ENCODE measurements at regions not wholly inside any gene's neighbourhood (a gene's known extent, or its start where the extent isn't known, plus 50 kb on each side); places are given as distances from the start of the nearest gene placed in this dataset.

- Histone ChIP-seq H3K27ac (no peak overlapping the region), H3K4me2 (no peak overlapping the region), H3K4me3 (no peak overlapping the region), H3K4me1 (no peaks in the 10 kb centered on the region), H3K9me3 (no peaks in the 10 kb centered on the region)
- CTCF ChIA-PET, result no interaction called here
- FAIRE-seq, result no peak
- no peak for DNase-seq (ENCODE audit: low read depth in 1 of 2, low spot score in 1 of 2)
- TF ChIP-seq KDM5A (IDR thresholded peaks at IDR 0.05) (no peak), KDM1A (IDR thresholded peaks at IDR 0.05; ENCODE audit: low read depth) (no peak), HES2 (IDR thresholded peaks at IDR 0.05) (no peak), HOXB5 (CRISPR knock-in tag; IDR thresholded peaks at IDR 0.05) (no peak), ZFP36 (IDR thresholded peaks at IDR 0.05; ENCODE audit: borderline replicate concordance, partially characterized antibody) (no peak), CBX2 (IDR thresholded peaks at IDR 0.05; ENCODE audit: borderline replicate concordance, low read depth) (no peak), EP300 (IDR thresholded peaks at IDR 0.05) (no peak), BHLHE40 (IDR thresholded peaks at IDR 0.05; ENCODE audit: low read depth, low read length) (no peak), MAX (IDR thresholded peaks at IDR 0.05) (no peak)
- no peak for ATAC-seq
- POLR2A ChIA-PET, result no interaction called here
These were observed 158.3 kb downstream of the CNTN3 start for GRCh38 chr3:74456166-74456565.

GRCh38 chr3:74447221-74447620 is 167.2 kb downstream of the CNTN3 start:
- DNase-seq (ENCODE audit: low read depth in 1 of 2, low spot score in 1 of 2), result no peak
- ATAC-seq, result no peak
- no peak for FAIRE-seq
- H3K27ac ChIP-seq, result no peak overlapping the region
- H3K4me3 ChIP-seq, result no peak overlapping the region
- no peaks in the 10 kb centered on the region for H3K4me1 ChIP-seq
- TF ChIP-seq CHD2 (IDR thresholded peaks at IDR 0.05; ENCODE audit: low read length, partially characterized antibody) (no peak), ESRRA (IDR thresholded peaks at IDR 0.05; ENCODE audit: borderline replicate concordance, low read length) (no peak), NR3C1 (IDR thresholded peaks at IDR 0.05) (no peak), RCOR1 (IDR thresholded peaks at IDR 0.05; ENCODE audit: low read depth, low read length) (no peak), SMC3 (IDR thresholded peaks at IDR 0.05) (no peak), CHD4 (IDR thresholded peaks at IDR 0.05; ENCODE audit: borderline replicate concordance) (no peak), ZNF302 (CRISPR knock-in tag; IDR thresholded peaks at IDR 0.05) (no peak), MAX (IDR thresholded peaks at IDR 0.05) (no peak), HMGXB4 (CRISPR knock-in tag; IDR thresholded peaks at IDR 0.05; ENCODE audit: borderline replicate concordance) (no peak), ATOH8 (CRISPR knock-in tag; IDR thresholded peaks at IDR 0.05; ENCODE audit: low read depth) (no peak), BHLHE40 (IDR thresholded peaks at IDR 0.05; ENCODE audit: low read depth, low read length) (no peak), TFCP2L1 (CRISPR knock-in tag; IDR thresholded peaks at IDR 0.05) (no peak), ZFP36 (IDR thresholded peaks at IDR 0.05; ENCODE audit: borderline replicate concordance, partially characterized antibody) (no peak), HES2 (IDR thresholded peaks at IDR 0.05) (no peak)
- H3K9me3 ChIP-seq, result no peaks in the 10 kb centered on the region
- 0% methylated on average over 1 of the region's 1 CpG for WGBS (ENCODE audit: missing lambda C conversion rate)
- no peak overlapping the region for H3K4me2 ChIP-seq
- CTCF ChIA-PET, result no interaction called here
- POLR2A ChIA-PET, result no interaction called here

- Histone ChIP-seq H3K4me3 (no peak overlapping the region), H3K4me1 (no peaks in the 10 kb centered on the region), H3K9me3 (no peaks in the 10 kb centered on the region), H3K4me2 (no peak overlapping the region), H3K27ac (no peak overlapping the region)
- ATAC-seq, result no peak
- no peak for DNase-seq (ENCODE audit: low read depth in 1 of 2, low spot score in 1 of 2)
- 0% methylated on average over 1 of the region's 1 CpG for WGBS (ENCODE audit: missing lambda C conversion rate)
- TF ChIP-seq POLR2AphosphoS2 (conservative IDR thresholded peaks at IDR 0.05; ENCODE audit: low read length), result no peak
- TF ChIP-seq JUNB (IDR thresholded peaks at IDR 0.05), result no peak
- CTCF ChIA-PET, result no interaction called here
- POLR2A ChIA-PET, result no interaction called here
- FAIRE-seq, result no peak
These were observed 168.9 kb downstream of the CNTN3 start for GRCh38 chr3:74445541-74445940.
